WERI-Rb-1 (cell line): ENCODE measurements at regions not wholly inside any gene's neighbourhood (a gene's known extent, or its start where the extent isn't known, plus 50 kb on each side); places are given as distances from the start of the nearest gene placed in this dataset.

ENCODE experiments used
- DNase-seq: peaks from one replicate; pipeline ENCODE4 v3.0.0-alpha.2; 2020
- H3K27ac ChIP-seq: fragments of 250-450 bp; sonication (Bioruptor Pico); 2 replicates; pipeline ENCODE4 v1.5.1; 2020; ENCODE audit warnings: mild to moderate bottlenecking, moderate library complexity
- H3K27me3 ChIP-seq: fragments of 250-450 bp; sonication (Bioruptor Pico); 2 replicates; pipeline ENCODE4 v1.5.1; 2021; ENCODE audit warnings: mild to moderate bottlenecking, low read depth, moderate library complexity; ENCODE audit not compliant: insufficient read depth, severe bottlenecking
- H3K36me3 ChIP-seq: fragments of 250-450 bp; sonication (Bioruptor Pico); 2 replicates; pipeline ENCODE4 v1.5.1; 2020; ENCODE audit warnings: mild to moderate bottlenecking, moderate library complexity
- H3K4me3 ChIP-seq: 2 replicates; pipeline ENCODE4 v1.5.1; 2011; ENCODE audit warnings: low read depth, mild to moderate bottlenecking, control low read depth, low read length
- H3K9me3 ChIP-seq: fragments of 250-450 bp; sonication (Bioruptor Pico); 2 replicates; pipeline ENCODE4 v1.5.1; 2021; ENCODE audit warnings: mild to moderate bottlenecking, moderate library complexity; ENCODE audit not compliant: severe bottlenecking
- CTCF ChIP-seq: IDR thresholded peaks from 2 replicates; pipeline ENCODE4 v1.5.1; 2011; ENCODE audit warnings: low read depth, mild to moderate bottlenecking, control low read depth, inconsistent platforms, low read length

DNA sequence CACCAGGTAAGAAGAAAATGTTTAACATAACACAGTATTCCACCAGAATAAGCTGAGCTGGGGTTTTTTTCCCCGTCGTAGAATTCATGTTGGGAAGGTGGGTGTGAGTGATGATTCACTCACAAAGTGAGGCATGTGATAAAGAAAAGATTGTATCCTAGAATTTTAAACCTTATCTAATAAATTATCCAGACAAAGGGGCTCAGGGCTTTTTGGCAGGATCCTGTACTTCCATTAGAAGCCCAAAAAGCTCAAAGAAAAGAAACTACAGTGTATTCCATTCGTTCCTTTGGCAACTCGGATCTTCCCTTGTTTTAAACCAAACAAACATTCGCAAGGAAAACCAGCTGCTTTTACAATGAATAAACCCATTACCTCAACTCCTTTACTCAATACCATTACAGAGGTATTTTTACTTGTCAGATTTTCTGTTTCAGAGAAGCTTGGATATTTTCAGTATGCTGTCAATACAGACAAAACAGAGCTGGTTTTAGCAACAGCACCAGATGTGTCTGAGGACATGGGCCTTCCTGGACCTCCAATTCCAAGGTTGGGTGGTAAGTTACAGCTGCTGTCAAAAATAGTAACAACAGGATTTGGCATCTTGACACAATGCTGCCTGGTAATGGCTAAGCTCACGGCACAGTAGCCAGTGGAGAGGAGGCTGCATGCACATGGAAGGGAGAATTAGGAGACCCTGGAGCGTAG lies 159.9 kb upstream of the RUNX1 start:
- H3K27me3 ChIP-seq = peaks cover 94% of the 10 kb centered on the region
- no peak overlapping the region for H3K4me3 ChIP-seq
- no peak overlapping the region for H3K27ac ChIP-seq
- no peaks in the 10 kb centered on the region for H3K9me3 ChIP-seq
- H3K36me3 ChIP-seq = no peaks in the 10 kb centered on the region
- no peak for TF ChIP-seq CTCF
- no peak for DNase-seq

DNA sequence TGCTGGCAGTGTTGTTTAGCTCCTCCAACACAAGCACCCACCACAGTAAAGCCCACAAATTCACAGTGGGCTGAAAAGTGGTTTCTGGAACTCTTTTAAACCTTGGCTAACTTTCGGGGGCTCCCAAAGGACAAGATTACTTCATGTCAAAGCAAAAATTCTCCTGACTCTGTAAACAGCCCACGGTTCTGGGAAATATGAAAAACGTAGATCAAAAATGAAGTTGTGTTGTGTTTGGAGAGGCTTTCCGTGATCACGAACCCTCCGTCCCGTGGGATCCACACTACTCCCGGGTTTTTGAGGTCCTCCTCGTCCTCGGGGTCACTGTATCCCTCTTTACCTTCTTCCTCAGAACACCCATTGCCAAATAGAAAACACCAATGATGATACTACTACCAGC lies 159.0 kb upstream of the RUNX1 start:
- peaks cover 95% of the 10 kb centered on the region for H3K27me3 ChIP-seq
- DNase-seq = no peak
- H3K4me3 ChIP-seq = no peak overlapping the region
- no peak for TF ChIP-seq CTCF
- H3K27ac ChIP-seq = no peak overlapping the region
- no peaks in the 10 kb centered on the region for H3K36me3 ChIP-seq
- no peaks in the 10 kb centered on the region for H3K9me3 ChIP-seq

GRCh38 chr21:35207322-35207721 lies 158.2 kb upstream of the RUNX1 start:
- Histone ChIP-seq H3K27me3 (peaks cover 96% of the 10 kb centered on the region), H3K9me3 (no peaks in the 10 kb centered on the region), H3K4me3 (no peak overlapping the region), H3K27ac (no peak overlapping the region), H3K36me3 (no peaks in the 10 kb centered on the region)
- TF ChIP-seq CTCF = no peak
- no peak for DNase-seq

DNA sequence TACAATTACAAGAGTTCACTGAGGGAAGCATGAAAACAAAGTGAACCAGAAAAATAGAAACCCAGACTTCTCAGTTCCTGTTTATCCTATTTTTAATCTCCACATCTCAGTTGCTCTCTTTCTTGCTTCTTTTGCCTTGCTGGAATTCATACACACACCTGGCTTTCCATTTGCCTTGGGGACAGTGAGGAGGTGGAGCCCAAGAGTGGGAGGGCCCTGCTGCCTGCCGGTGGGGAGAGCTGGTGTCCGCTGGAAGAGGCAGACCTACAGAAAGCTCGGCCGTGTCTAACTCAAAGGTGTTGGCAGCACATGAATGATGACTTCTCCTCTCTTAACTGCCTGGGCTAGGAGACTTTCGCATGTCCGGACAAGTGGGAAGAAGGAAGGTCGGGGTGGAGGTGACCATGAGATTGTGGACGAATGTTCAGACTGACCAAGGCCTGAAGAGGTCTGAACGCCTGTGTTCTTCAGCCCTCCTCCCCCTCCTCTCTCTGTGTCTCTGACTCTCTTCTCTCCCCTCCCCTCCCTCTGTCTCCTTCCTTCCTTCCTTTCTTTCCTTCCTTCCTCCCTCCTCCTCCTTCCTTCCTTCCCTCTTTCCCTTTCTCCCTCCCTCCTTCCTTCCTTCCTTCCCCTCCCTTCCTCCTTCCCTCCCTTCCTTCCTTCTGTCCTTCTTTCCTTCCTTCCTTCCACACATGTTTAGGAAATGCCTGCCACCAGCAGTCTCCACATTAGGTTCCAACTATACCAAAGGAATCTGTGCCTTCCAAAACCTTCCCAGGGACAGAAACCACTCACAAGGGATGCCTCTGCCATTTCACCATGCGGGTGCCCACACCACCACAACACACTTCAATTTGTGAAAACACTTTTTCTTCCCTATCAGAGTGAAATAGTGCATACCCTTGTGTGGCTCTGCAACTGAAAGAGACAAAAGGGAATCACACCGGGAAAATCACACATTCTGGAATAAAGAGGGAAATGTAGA lies 157.3 kb upstream of the RUNX1 start:
- Histone ChIP-seq H3K4me3 (no peak overlapping the region), H3K36me3 (no peaks in the 10 kb centered on the region), H3K9me3 (no peaks in the 10 kb centered on the region), H3K27me3 (peaks cover 93% of the 10 kb centered on the region), H3K27ac (no peak overlapping the region)
- no peak for DNase-seq
- no peak for TF ChIP-seq CTCF

- Histone ChIP-seq H3K9me3 (no peaks in the 10 kb centered on the region), H3K27me3 (peaks cover 91% of the 10 kb centered on the region), H3K36me3 (no peaks in the 10 kb centered on the region), H3K27ac (no peak overlapping the region), H3K4me3 (no peak overlapping the region)
- no peak for DNase-seq
- no peak for TF ChIP-seq CTCF
These were observed 155.9 kb upstream of the RUNX1 start for GRCh38 chr21:35204850-35205541.
